HG03342 (cell line): ENCODE measurements at regions not wholly inside any gene's neighbourhood (a gene's known extent, or its start where the extent isn't known, plus 50 kb on each side); places are given as distances from the start of the nearest gene placed in this dataset.
"Not testable (repeated sequence)": the region's sequence is repeated elsewhere in the genome, so short reads cannot be mapped to it uniquely, and the experiment has no call there.

Experiments used
- ATAC-seq: cut with Tn5 transposase; IDR thresholded peaks from one replicate; pipeline ENCODE4 v1.9.1; 2021; ENCODE audit warnings: mild to moderate bottlenecking, moderate library complexity; ENCODE audit not compliant: unreplicated experiment

GRCh38 chr12:27864521-27864920 is 84.5 kb upstream of the MANSC4 start:
- no peak for ATAC-seq

- ATAC-seq = no peak
These were observed 83.8 kb upstream of the MANSC4 start for GRCh38 chr12:27863839-27864238.

GRCh38 chr12:27861428-27862167 is 81.6 kb upstream of the MANSC4 start:
- peak; percentile 93 for ATAC-seq

GRCh38 chr12:27859648-27860047 is 79.6 kb upstream of the MANSC4 start:
- no peak for ATAC-seq

GRCh38 chr12:27857006-27857405 is 77.0 kb upstream of the MANSC4 start:
- not testable (repeated sequence) for ATAC-seq

- no peak for ATAC-seq
These were observed 72.7 kb upstream of the MANSC4 start for GRCh38 chr12:27852742-27853141.
